Right lobe of liver (tissue), 4 donors: ENCODE measurements at regions not wholly inside any gene's neighbourhood (a gene's known extent, or its start where the extent isn't known, plus 50 kb on each side); places are given as distances from the start of the nearest gene placed in this dataset.

Experiments used
- CTCF ChIP-seq, 4 donors: fragments of 200-600 bp in 3 of 4; fragments of 450-650 bp in 1 of 4; IDR thresholded peaks; one replicate each; pipeline versions ENCODE4 v1.5.1 to v1.8.0; 2016 to 2022; ENCODE audit warnings: antibody characterized with exemption in 4 of 4, mild to moderate bottlenecking in 2 of 4
- POLR2A ChIP-seq: fragments of 450-650 bp; IDR thresholded peaks from one replicate; pipeline ENCODE4 v1.6.1; 2017; ENCODE audit warnings: antibody characterized with exemption, mild to moderate bottlenecking
- donor health status: DM: no; HTN: no; CAD: no.
- donor health status: DM: no; HTN: no; CAD: no.
- donor health status: DM: no; HTN: yes; CAD: no.

GRCh38 chr6:27672113-27672799, 199.4 kb upstream of the ZNF184 start:
- TF ChIP-seq CTCF (IDR thresholded peaks at IDR 0.05) = no peak
- no peak for TF ChIP-seq POLR2A
